HG02798 (cell line): ENCODE measurements at regions not wholly inside any gene's neighbourhood (a gene's known extent, or its start where the extent isn't known, plus 50 kb on each side); places are given as distances from the start of the nearest gene placed in this dataset.
"Not testable (repeated sequence)": the region's sequence is repeated elsewhere in the genome, so short reads cannot be mapped to it uniquely, and the experiment has no call there.

Experiments
- ATAC-seq: cut with Tn5 transposase; IDR thresholded peaks from one replicate; pipeline ENCODE4 v1.9.1; 2021; ENCODE audit warnings: mild to moderate bottlenecking; ENCODE audit not compliant: unreplicated experiment, poor library complexity

DNA sequence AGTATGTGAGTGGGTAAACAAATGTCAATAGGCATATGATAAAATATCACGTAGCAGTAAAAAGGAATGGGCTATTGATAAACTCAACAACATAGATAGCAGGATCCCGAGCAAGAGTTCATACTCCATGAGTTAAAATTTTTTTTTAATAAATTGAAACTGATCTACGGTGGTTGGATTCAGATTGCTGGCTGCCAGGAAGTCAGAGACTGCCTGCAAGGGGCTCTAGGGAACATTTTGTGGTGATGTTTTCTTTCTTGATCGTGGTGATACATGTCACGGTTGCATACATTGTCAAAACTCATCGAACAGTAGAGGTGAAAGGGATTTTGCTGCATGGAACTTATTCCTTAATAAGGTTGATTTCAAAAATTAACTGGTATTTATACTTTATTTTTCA, 62.6 kb upstream of the WNT7B start:
- ATAC-seq = no peak

- no peak for ATAC-seq
These were observed 63.8 kb upstream of the WNT7B start for GRCh38 chr22:46040471-46041465.

- ATAC-seq = no peak
These were observed 64.7 kb upstream of the WNT7B start for GRCh38 chr22:46041642-46042041.

GRCh38 chr22:46042786-46043185, 65.8 kb upstream of the WNT7B start:
- no peak for ATAC-seq

DNA sequence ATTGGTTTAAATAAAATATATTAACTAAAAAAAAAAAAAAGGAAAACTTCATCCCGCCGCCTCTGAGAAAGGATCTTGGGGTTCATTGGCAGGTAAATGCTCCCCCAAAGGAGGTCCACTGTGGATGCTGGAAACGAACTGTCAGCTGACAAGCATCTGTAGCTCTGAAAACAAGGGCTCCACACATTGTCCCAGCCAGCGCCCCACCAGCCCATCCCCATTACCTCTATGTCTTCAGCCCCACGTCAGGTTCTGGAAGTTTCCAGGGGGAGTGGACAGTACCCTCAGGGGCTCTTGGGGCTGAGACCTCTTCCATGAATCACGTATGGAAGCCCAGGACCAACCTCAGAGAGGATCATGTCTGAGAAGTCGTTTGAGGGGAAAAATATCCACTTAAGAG, 66.4 kb upstream of the WNT7B start:
- no peak for ATAC-seq

DNA sequence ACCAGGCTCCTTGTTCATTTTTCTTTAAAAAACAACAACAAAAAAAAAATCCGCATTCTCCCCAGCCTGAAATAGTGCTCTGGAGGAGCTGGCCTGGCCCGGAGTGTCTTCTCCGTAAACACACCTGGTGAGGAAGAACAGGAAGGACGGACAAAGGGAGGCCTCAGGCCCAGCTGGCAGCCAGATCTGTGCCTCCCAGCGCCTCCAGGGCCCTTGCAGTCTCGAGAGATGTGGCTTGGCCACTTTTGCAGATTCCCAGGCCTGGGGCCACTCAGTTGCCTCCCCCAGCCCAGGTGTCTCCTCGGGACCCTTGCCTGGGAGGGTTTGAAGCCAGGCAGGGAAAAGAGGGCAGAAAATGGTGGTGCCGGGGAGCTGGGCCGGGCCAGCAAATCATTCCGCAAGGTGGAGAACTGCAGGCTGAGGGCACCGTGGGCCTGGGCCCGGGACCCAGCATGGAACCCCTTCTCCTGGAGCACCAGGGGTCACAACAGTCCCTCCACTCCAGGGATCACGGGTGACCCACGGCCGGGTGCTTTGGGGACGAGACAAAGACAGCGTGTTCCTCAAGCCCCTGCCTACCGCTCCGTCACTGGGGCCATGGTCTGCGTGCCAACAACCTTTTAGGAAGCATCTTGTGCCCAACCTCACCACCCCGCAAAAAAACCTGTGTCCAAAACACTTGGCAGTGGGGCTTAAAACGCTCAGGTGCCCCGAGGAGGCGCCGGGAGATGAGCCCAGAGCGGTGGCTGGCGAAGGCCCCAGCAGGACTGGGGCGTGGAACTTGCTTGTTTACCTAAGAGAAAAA, 67.1 kb upstream of the WNT7B start:
- ATAC-seq = no peak

GRCh38 chr22:46044621-46045458, 67.9 kb upstream of the WNT7B start:
- ATAC-seq = no peak

DNA sequence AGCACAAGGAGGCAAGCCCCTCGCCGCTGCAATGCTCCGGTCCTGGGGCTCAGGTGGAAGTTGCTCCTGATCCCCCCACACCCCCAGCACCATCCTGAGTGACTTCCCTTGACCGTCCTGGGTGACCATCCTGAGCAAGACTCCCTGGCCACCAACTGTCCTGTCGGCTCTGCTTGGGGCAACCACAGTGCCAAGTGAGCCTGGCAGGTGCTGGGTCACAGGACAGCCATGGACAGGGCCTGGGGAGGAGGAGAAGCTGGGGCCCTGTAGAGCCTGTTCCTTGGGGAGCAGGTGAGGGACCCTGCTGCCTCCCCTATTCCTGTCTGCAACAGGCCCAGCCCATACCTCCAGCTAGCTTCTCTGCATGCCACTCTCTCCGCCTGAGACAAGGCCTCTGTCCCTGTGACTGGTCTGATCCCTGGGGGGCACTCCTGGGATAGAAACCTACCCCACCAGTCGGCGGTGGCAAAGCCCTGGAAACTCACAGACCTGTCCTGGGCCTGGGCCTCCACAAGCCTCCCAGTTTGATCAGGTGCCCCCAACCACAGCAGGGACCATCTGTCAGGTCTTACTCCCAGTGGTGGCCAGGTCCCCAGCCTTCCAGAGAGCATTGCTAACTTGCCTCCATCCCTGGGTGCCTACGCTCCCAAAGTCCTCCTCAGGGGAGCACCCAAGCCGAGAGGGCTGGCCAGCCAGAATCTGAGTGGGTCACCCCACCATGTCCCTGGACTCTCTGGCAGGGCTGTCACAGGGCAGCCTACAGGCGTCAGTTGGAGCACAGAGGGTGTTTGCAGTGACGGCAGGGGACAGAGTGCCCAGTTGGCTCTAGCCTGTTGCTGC, 68.7 kb upstream of the WNT7B start:
- ATAC-seq = no peak

- ATAC-seq = no peak
These were observed 69.3 kb upstream of the WNT7B start for GRCh38 chr22:46046299-46046685.

DNA sequence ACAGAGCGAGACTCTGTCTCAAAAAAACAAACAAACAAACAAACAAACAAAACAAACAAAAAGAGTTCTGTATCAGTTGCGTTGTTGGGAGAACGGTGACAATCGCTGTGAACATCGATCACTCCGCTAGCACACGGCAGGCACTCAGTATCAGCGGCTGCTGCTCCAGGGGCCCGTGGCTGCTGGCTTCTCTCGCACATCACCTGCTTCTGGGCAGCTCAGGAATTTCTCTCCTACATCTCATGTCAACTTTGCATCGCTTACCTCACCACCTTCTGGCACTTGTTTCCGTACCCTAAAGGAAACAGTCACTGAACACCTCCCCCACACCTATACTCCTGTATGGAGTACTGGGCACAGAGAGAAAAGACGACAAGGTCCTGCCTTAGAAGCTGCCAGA, 70.3 kb upstream of the WNT7B start:
- no peak for ATAC-seq

GRCh38 chr22:46047841-46048595, 71.1 kb upstream of the WNT7B start:
- ATAC-seq = no peak

DNA sequence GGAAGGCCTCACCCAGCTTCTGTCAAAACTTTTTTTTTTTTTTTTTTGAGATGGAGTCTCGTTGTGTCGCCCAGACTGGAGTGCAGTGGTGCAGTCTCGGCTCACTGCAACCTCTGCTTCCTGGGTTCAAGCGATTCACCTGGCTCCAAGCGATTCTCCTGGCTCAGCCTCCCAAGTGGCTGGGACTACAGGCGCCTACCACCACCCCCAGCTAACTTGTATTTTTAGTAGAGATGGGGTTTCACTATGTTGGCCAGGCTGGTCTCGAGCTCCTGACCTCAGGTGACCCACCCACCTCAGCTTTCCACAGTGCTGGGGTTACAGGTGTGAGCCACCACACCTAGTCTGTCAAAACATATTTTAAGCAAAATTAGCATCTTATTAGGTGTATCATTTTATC, 71.7 kb upstream of the WNT7B start:
- ATAC-seq = not testable (repeated sequence)

DNA sequence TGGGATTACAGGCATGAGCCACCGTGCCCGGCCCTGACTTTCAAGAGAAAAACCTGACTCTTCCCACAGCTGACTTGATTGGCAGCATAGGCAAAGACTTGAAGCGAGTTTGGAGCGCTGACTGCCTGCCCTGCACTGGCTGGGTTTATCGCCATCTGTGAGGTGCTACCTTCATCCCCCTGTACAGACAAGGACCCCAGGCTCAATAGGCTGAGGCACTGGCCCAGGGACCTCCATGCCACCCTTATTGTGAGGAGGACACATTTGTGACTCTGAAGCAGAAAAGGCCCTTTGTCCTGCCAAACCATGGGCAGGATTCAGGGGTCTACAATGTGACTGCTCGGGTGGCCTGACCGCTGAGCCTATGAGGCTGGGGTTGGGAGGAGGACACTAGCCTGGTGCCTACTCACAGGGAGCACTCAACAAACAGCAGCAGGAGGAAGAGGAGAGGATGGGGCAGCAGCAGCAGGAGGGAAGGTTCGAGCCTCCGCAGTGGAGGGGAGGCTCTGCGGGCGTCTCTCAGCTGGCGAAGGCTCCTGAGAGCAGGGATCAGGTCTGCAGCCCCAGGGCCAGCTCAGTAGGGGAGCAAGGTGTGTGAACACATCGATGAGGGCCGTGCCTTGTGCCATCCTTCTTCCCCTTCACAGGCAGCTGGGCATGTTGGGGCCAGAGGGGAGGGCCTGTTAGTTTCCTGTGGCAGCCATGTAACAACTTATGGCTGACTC, 72.9 kb upstream of the WNT7B start:
- no peak for ATAC-seq

DNA sequence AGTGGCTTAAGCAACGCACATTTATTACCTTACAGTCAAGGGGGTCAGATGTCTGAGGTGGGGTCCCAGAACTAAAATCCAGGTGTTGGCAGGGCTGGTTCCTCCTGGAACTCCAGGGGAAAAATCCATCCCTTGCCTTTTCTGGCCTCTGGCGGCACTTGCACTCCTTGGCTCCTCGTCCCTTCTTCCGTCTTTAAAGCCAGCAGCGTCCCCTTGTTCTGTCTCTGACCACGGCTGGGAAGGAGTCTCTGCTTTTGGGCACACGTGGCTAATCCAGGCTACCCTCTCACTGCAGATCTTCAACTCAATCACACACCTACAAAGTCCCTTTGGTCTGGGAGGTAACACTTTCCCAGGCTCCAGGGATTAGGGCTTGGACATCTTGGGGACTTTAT, 73.5 kb upstream of the WNT7B start:
- ATAC-seq = no peak

DNA sequence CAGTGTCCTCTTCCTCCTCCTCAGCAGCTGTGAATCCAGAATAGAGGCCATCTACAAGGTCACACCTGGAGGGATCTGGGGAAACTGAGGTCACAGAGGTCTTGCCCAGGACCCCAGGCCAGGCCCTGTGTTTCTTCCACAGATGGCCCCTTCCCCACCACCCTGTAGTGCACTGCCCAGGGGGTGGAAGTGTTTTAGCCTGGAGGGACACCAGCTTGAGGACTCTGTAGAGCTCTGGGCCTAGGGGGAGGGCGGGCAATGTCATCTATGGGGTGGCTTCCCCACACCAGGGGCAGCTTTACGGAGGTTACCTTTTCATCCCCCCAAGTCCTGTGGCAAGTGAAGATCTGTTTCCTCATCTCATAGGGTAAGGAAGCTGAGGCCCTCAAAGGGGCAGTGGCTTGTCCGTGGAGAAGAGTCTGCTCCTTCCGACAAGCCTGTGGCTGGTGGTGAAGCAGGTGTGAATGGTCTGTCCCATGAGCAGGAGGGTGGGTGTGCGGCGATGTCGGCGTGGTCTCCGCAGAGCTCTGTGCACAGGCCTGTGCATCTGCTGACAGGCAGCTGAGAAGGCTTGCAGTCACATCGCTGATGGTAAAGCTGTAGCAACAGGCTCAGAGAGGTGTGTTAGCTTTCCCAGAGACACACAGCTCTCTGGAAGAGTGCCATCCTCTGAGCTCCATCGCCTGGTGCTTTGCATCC, 74.1 kb upstream of the WNT7B start:
- no peak for ATAC-seq

DNA sequence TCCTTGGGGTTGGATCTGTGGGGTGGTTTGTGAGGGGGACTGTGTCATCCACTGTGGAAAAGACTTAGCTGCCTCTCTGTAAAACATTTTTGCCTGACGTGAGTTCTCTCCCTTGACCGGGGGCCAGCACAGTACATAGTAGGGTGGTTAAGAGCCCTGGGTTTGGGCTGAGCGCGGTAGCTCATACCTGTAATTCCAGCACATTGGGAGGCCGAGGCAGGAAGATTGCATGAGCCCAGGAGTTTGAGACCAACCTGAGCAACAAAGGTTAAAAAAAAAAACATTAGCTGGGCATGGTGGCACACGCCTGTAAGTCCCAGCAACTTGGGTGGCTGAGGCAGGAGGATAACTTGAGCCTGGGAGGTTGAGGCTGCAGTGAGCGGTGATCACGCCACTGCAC, 74.7 kb upstream of the WNT7B start:
- no peak for ATAC-seq

- no peak for ATAC-seq
These were observed 75.4 kb upstream of the WNT7B start for GRCh38 chr22:46052331-46052771.
